ENCODE measurements at regions not wholly inside any gene's neighbourhood (a gene's known extent, or its start where the extent isn't known, plus 50 kb on each side); places are given as distances from the start of the nearest gene placed in this dataset.

GRCh38 chr1:208919371-208919770 lies 664.1 kb upstream of the CAMK1G start:
- ChIA-PET CTCF (no interaction called here), POLR2A (no interaction called here)

- CTCF ChIA-PET, result interaction anchor here (0.7 kb wide), 1 partner anchor 25 kb away, joined by 3 read pairs; no protein-coding TSS in a partner anchor
- POLR2A ChIA-PET, result no interaction called here
Measured at GRCh38 chr1:208921259-208921658, 662.3 kb upstream of the CAMK1G start.

- CTCF ChIA-PET, result no interaction called here
- POLR2A ChIA-PET, result no interaction called here
Measured at GRCh38 chr1:208923456-208923855, 660.1 kb upstream of the CAMK1G start.

DNA sequence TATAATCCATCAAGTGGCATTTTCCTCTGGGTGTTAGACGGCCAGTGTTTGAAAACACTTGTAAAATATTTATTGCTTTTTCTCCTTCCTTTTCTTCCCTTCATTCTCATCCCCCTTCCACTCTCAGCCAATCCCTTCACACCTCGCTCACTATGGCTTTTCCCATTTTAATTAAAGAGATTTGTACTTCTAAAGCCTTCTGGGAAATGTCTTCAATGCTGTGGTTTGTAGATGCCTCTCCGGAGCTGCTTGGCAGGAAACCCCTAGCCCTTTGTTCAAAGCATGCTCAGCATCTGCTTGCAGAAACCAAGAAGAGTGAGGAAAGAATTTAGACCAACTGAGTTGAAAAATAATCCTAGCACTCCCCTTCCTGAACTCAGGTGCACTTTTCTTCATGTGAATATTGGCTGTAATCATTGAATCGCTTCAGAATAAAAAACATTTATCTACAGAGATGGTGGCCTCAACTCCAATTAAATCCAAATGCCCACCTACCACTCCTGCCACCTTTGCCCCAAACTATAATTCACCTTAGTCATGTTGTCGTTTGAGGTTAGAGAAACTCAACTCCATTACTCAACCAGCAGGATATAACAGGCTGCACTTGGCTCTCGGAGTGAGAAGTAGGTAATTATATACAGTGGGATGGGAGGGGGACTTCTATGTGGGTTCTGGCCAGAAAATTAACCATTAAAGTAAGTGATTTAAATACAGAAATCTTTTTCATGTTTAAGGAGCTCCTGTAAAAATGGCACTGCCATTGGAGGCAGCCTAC lies 659.4 kb upstream of the CAMK1G start:
- CTCF ChIA-PET, result no interaction called here

GRCh38 chr1:208924928-208925327 lies 658.6 kb upstream of the CAMK1G start:
- ChIA-PET POLR2A (no interaction called here), CTCF (no interaction called here)

More for the DNA sequence above, 659.4 kb upstream of the CAMK1G start:
- POLR2A ChIA-PET, result no interaction called here

DNA sequence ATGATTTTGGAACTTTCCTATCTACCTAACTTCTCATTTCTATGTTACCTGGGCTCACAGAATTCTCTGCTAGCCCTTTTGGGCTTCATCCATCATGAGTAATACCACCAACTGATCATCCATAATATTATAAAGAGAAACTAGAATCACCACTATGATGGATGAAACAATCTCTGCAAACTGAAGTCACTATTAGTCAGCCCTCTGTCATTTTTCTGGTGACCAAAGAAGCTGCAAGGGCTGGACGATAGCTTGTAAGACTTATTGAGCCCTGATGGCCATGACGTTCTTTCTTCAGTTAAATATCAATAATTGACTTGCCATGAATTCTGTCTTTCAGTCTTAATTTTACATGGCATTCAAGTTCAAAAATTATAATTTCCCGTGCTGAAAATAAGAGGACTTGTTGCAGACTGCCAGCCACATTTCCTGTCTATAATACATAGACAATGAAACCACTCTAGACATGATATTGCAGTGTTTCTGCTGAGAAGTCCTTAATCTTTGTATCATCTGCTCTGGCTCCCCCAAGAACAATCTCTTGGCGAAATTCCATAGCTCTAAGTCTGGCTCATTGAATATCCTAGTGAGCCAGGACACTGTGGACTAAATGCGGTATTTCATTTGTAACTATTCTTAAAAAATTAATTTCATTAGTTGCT lies 655.0 kb upstream of the CAMK1G start:
- CTCF ChIA-PET, result no interaction called here
- POLR2A ChIA-PET, result no interaction called here

DNA sequence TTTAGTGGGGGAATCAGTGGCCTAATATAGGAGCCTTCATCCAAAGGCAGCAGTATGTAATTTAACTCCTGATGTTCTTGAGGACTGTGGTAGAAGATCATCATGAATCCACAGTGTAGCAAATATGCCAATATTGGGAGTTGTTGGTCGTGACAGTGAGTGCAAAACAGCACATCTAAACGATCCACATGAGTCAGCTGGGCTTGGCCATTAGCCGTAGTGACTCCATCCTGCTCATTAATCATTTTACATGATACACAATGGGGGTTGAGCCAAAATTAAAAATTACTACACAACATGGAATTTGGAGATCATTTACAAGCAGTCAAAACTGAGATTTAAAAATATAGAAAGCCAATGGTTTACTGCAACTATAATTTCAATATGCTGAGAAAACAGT lies 653.9 kb upstream of the CAMK1G start:
- POLR2A ChIA-PET, result no interaction called here

DNA sequence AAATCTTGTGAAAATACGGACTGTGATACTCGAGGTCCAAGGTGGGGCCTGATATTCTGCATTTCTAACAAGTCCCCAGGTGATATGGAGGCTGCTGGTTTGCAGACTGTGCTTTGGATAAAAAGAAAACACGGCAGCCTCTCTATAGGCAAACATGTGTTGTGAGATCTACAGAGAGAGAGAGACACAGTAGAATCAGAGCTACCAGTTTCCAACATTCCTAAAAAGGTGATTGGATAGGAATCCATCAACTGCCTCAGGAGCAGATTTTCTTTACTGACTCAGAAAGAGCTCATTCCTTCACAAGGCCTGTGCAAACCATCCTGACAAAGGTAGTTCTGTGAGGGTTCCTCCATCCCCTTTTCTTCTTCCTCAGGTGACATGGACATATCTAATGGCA lies 651.6 kb upstream of the CAMK1G start:
- ChIA-PET CTCF (no interaction called here), POLR2A (no interaction called here)

More for the DNA sequence above, 653.9 kb upstream of the CAMK1G start:
- CTCF ChIA-PET, result no interaction called here

DNA sequence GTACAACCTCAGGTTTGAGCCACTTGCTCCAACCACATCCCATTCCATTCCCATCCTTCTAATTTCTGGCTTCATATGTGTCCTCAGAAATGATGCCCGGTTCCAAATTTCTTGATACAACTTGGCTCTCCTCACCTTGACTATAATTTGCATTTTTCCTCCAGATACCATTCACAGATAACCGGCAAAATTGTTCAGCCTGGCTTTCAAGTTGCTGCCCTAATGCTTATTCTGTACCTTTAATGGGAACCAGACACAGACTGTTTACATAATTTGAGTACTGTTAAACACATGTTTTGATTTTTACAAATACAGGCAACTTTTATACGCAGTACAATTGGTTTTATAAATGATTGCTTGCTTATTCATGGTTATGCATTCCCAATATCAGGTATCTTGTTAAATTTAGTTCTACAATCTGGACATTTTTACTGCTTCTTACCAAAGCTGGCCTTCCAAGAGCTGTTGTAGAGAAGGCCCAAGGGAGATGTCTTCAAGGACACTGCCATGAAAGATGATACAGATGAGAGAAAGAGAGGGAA lies 649.5 kb upstream of the CAMK1G start:
- POLR2A ChIA-PET, result no interaction called here
- CTCF ChIA-PET, result no interaction called here

DNA sequence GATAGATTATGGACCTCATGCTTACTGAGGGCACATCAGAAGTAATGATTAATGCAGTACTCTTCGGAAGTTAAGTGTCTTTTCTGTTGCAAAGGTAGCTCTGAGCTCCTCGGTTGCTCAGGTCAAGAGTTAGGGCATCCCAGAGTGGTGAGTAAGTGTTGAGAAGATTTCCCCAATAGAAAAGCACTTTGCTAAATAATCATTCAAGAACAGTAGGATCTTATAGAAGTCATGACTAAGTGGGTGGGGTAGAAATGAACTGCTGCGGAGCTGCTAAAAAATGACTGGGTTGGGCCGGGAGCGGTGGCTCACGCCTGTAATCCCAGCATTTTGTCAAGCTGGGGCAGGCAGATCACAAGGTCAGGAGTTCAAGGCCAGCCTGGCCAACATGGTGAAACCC lies 648.6 kb upstream of the CAMK1G start:
- CTCF ChIA-PET, result no interaction called here

GRCh38 chr1:208935517-208936187 lies 647.9 kb upstream of the CAMK1G start:
- CTCF ChIA-PET, result no interaction called here
- POLR2A ChIA-PET, result no interaction called here

More for the DNA sequence above, 648.6 kb upstream of the CAMK1G start:
- POLR2A ChIA-PET, result no interaction called here

- POLR2A ChIA-PET, result no interaction called here
- CTCF ChIA-PET, result no interaction called here
Measured at GRCh38 chr1:208939537-208940085, 643.9 kb upstream of the CAMK1G start.

DNA sequence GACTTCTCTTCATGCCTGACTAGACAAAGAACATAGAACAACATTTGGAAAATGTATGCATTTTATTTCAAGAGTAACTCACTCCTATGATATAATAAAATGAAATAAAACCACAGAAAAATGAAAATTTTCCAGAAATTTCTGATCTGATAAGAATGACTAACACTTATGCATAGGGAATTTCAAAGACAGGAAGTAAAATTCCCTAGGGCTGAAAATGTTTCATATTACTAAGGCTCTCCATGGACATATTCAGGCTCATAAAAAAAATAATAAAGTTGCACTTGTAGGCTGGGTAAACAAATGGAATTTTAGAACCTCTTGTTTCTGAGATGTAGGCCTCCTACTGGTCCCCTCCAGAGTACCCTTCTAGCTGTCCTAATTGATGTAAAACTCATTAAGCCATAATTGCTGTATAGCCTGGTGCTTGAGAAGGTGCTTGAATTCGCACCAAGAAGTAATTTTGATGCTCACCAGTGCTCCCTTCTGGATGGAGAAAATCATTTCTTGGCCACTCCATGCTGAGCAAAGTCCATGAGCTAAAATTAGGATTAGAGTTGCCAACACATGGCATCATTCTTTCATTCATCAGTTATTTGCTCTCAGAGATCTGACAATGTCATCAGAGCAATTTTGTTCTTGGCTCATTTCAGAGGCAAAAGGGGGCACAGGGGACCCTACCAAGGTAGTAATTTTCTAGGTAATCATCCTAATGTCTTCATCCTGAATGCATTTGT lies 641.0 kb upstream of the CAMK1G start:
- ChIA-PET POLR2A (no interaction called here), CTCF (no interaction called here)

DNA sequence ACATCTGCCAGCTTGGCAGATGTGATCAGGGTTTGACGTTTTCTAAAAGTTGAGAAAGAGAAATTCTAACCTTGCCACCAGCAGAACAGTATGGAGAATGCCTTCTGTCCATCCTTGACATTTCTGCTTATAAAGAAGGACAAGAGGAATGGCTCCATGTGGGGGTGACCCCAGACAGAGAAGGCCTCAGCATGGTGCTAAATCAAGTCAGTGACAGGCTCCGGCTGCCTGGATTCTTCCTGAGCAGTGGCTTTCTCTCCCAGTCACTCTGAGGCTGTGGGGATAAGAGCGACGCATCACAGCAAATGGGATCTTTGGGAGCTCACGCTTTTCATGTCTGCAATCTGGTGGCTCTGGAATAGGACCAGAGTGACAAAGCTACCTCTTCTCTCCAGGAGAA lies 640.2 kb upstream of the CAMK1G start:
- CTCF ChIA-PET, result no interaction called here
- POLR2A ChIA-PET, result no interaction called here

DNA sequence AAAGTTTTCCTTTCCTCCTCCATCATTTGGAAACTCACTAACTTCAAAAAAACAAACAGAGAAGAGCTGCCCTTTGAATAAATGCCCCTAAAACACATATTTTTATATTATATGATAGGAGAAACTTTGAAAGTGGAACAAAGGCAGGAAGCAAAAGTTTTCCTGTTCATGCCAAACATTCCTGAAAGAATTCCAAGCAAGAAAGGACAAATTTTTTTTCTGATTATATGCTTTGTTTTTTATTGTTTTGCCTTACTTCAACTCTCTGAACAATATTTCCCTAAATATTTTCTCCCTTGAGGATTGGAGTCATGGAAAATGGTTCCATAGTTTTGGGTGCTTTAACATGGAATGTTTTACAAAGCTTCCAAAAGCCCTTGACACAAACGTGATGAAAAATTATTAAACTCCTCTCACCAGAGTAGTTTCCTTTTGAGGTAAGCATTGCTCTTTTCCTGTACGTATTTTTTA lies 638.5 kb upstream of the CAMK1G start:
- ChIA-PET CTCF (no interaction called here), POLR2A (no interaction called here)

GRCh38 chr1:208950206-208950605 lies 633.3 kb upstream of the CAMK1G start:
- ChIA-PET CTCF (no interaction called here), POLR2A (no interaction called here)

GRCh38 chr1:208951026-208951525 lies 632.4 kb upstream of the CAMK1G start:
- CTCF ChIA-PET, result interaction anchor here (0.6 kb wide), 1 partner anchor 444 kb away, joined by 3 read pairs; no protein-coding TSS in a partner anchor
- POLR2A ChIA-PET, result no interaction called here

DNA sequence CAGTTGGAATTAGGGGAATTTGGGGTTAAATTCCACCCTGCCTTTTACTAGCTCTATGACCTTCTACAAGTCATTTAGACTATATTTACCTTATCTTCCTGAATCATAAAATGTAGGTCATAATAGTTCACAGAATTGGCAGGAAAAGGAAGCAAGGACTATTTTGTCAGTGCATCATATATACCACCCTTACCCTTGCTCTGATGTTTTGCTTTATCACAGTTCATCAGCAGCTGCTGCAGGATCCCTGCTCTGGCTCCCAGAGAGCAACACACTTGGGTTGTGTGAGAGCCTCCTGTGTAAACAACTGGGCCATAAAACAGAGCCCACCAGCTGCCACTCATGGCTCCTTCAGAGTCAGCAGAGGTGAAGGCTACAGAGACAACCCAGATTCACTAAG lies 631.6 kb upstream of the CAMK1G start:
- ChIA-PET CTCF (no interaction called here), POLR2A (no interaction called here)

DNA sequence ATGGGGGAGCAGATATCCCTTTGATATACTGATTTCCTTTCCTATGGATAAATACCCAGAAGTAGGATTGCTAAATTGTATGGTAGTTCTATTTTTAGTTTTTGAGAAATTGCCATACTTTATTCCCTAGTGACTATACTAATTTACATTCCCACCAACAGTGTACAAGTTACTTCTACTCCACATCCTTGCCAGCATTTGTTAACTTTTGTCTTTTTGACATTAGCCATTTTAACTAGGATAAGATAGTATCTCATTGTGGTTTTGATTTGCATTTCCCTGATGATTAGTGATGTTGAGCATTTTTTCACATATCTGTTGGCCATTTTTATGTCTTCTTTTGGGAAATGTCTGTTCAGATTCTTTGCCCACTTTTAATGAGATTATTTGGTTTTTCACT lies 620.6 kb upstream of the CAMK1G start:
- CTCF ChIA-PET, result no interaction called here
- POLR2A ChIA-PET, result no interaction called here

- ChIA-PET CTCF (no interaction called here), POLR2A (no interaction called here)
Measured at GRCh38 chr1:208965351-208965750, 618.2 kb upstream of the CAMK1G start.

Measured in activated CD8-positive, alpha-beta memory T cell treated with anti-CD3 and anti-CD28 coated beads for 36 hours (primary cell).